Fibroblast of skin of back (primary cell): ENCODE measurements at regions not wholly inside any gene's neighbourhood (a gene's known extent, or its start where the extent isn't known, plus 50 kb on each side); places are given as distances from the start of the nearest gene placed in this dataset.
A peak's percentile ranks its signal among the peaks of the same experiment; 100 is the strongest.
"Not testable (repeated sequence)": the region's sequence is repeated elsewhere in the genome, so short reads cannot be mapped to it uniquely, and the experiment has no call there.

Experiments used
- DNase-seq: peaks from one replicate; pipeline ENCODE4 v3.0.0-alpha.2; 2013

GRCh38 chr21:27858053-27858825 is 891.4 kb upstream of the ADAMTS5 start:
- not testable (repeated sequence) for DNase-seq

- DNase-seq: peak; percentile 12
These were observed 890.1 kb upstream of the ADAMTS5 start for GRCh38 chr21:27856988-27857387.

GRCh38 chr21:27841084-27841672 is 874.3 kb upstream of the ADAMTS5 start:
- no peak for DNase-seq

GRCh38 chr21:27840262-27840661 is 873.4 kb upstream of the ADAMTS5 start:
- DNase-seq: no peak

- no peak for DNase-seq
These were observed 872.7 kb upstream of the ADAMTS5 start for GRCh38 chr21:27839512-27840115.

GRCh38 chr21:27838573-27838972 is 871.7 kb upstream of the ADAMTS5 start:
- DNase-seq: no peak

- no peak for DNase-seq
These were observed 871.0 kb upstream of the ADAMTS5 start for GRCh38 chr21:27837936-27838335.

GRCh38 chr21:27833298-27833697 is 866.4 kb upstream of the ADAMTS5 start:
- DNase-seq: no peak

- peak; percentile 63 for DNase-seq
These were observed 865.1 kb upstream of the ADAMTS5 start for GRCh38 chr21:27831816-27832569.

GRCh38 chr21:27831177-27831576 is 864.3 kb upstream of the ADAMTS5 start:
- DNase-seq: no peak

GRCh38 chr21:27827972-27828371 is 861.1 kb upstream of the ADAMTS5 start:
- DNase-seq: no peak

GRCh38 chr21:27825035-27825434 is 858.1 kb upstream of the ADAMTS5 start:
- no peak for DNase-seq

- no peak for DNase-seq
These were observed 856.8 kb upstream of the ADAMTS5 start for GRCh38 chr21:27823652-27824201.

- DNase-seq: no peak
These were observed 853.5 kb upstream of the ADAMTS5 start for GRCh38 chr21:27820342-27820741.

GRCh38 chr21:27819299-27819698 is 852.4 kb upstream of the ADAMTS5 start:
- no peak for DNase-seq

GRCh38 chr21:27818847-27819246 is 852.0 kb upstream of the ADAMTS5 start:
- no peak for DNase-seq

GRCh38 chr21:27817902-27818623 is 851.2 kb upstream of the ADAMTS5 start:
- DNase-seq: no peak

GRCh38 chr21:27817074-27817473 is 850.2 kb upstream of the ADAMTS5 start:
- no peak for DNase-seq

- no peak for DNase-seq
These were observed 849.4 kb upstream of the ADAMTS5 start for GRCh38 chr21:27816301-27816700.

GRCh38 chr21:27814226-27814625 is 847.3 kb upstream of the ADAMTS5 start:
- no peak for DNase-seq

GRCh38 chr21:27813750-27814149 is 846.9 kb upstream of the ADAMTS5 start:
- DNase-seq: no peak

GRCh38 chr21:27813344-27813743 is 846.5 kb upstream of the ADAMTS5 start:
- no peak for DNase-seq
